OCI-LY3 (cell line): ENCODE measurements at regions not wholly inside any gene's neighbourhood (a gene's known extent, or its start where the extent isn't known, plus 50 kb on each side); places are given as distances from the start of the nearest gene placed in this dataset.

Experiments used
- CTCF ChIP-seq: fragments of 200-600, 300-600 bp; sonication (generic); IDR thresholded peaks from 2 replicates; pipeline ENCODE4 v1.5.1; 2014; ENCODE audit warnings: antibody characterized with exemption, low read length, low read depth
- EZH2phosphoT487 ChIP-seq: fragments of 200-600 bp; shearing (Covaris generic); IDR thresholded peaks from 2 replicates; pipeline ENCODE4 v1.6.1; 2018; ENCODE audit warnings: antibody characterized with exemption, mixed run types, low read depth

- TF ChIP-seq CTCF (no peak), EZH2phosphoT487 (no peak)
Observed at GRCh38 chr10:92747066-92747465, 57.3 kb downstream of the HHEX start.
